ENCODE measurements at regions not wholly inside any gene's neighbourhood (a gene's known extent, or its start where the extent isn't known, plus 50 kb on each side); places are given as distances from the start of the nearest gene placed in this dataset.

- TF ChIP-seq E2F8 (IDR thresholded peaks at IDR 0.05; ENCODE audit: low read depth, partially characterized antibody): peak; percentile 61
- no peak; the same call in 1 of the 2 replicates for TF ChIP-seq LARP7 (IDR thresholded peaks at IDR 0.05)
- TF ChIP-seq KDM5B (IDR thresholded peaks at IDR 0.05; ENCODE audit: insufficient replicate concordance, low read depth, low read length): no peak
- TF ChIP-seq SETDB1 (IDR thresholded peaks at IDR 0.05; ENCODE audit: low read length): no peak
- TF ChIP-seq PHB (CRISPR knock-in tag; IDR thresholded peaks at IDR 0.05): no peak
- TF ChIP-seq ZBTB40 (IDR thresholded peaks at IDR 0.05): peak; percentile 88
- no peak for TF ChIP-seq ZBTB40 (CRISPR knock-in tag; IDR thresholded peaks at IDR 0.05)
- no peak for TF ChIP-seq RBM15 (IDR thresholded peaks at IDR 0.05; ENCODE audit: insufficient read depth, low read length)
- 0 out of 2 replicates have a peak, but pooled peaks have one; percentile 53 for TF ChIP-seq ESRRA (IDR thresholded peaks at IDR 0.05; ENCODE audit: borderline replicate concordance, low read depth)
- TF ChIP-seq ZNF282 (CRISPR knock-in tag; IDR thresholded peaks at IDR 0.05): no peak
- no peak for TF ChIP-seq SAP30 (IDR thresholded peaks at IDR 0.05; ENCODE audit: borderline replicate concordance, insufficient read depth, low read depth, low read length, poor library complexity, severe bottlenecking)
- peak; percentile 49; the same call in 1 of the 2 replicates for TF ChIP-seq DIDO1 (tag; IDR thresholded peaks at IDR 0.05; ENCODE audit: low read depth)
- no peak for TF ChIP-seq KAT2B (IDR thresholded peaks at IDR 0.05; ENCODE audit: low read depth, low read length)
- TF ChIP-seq HNRNPK (IDR thresholded peaks at IDR 0.05; ENCODE audit: low read depth, low read length, poor library complexity, severe bottlenecking): no peak
- no peak for TF ChIP-seq KDM2B (CRISPR knock-in tag; IDR thresholded peaks at IDR 0.05)
- TF ChIP-seq ZFPM2 (CRISPR knock-in tag; IDR thresholded peaks at IDR 0.05): no peak
- peak; percentile 43; the same call in 1 of the 2 replicates for TF ChIP-seq MTA1 (IDR thresholded peaks at IDR 0.05; ENCODE audit: borderline replicate concordance)
These were observed 376.2 kb downstream of the EDEM1 start (continued) for GRCh38 chr3:5563537-5564277.
